ENCODE measurements at regions not wholly inside any gene's neighbourhood (a gene's known extent, or its start where the extent isn't known, plus 50 kb on each side); places are given as distances from the start of the nearest gene placed in this dataset.

GRCh38 chr1:30151826-30152225 lies 571.6 kb downstream of the MATN1 start:
- no peak for TF ChIP-seq CTCF (IDR thresholded peaks at IDR 0.05; ENCODE audit: insufficient read depth, low read depth, low read length, missing control alignments)
- DNase-seq (ENCODE audit: low read depth): no peak
- no peak overlapping the region for H3K4me3 ChIP-seq (ENCODE audit: low read length)

GRCh38 chr1:30151119-30151518 lies 572.3 kb downstream of the MATN1 start:
- H3K4me3 ChIP-seq (ENCODE audit: low read length): no peak overlapping the region
- DNase-seq (ENCODE audit: low read depth): no peak
- no peak for TF ChIP-seq CTCF (IDR thresholded peaks at IDR 0.05; ENCODE audit: insufficient read depth, low read depth, low read length, missing control alignments)

- H3K4me3 ChIP-seq (ENCODE audit: low read length): no peak overlapping the region
- no peak for DNase-seq (ENCODE audit: low read depth)
- TF ChIP-seq CTCF (IDR thresholded peaks at IDR 0.05; ENCODE audit: insufficient read depth, low read depth, low read length, missing control alignments): no peak
Observed at GRCh38 chr1:30149226-30149625, 574.2 kb downstream of the MATN1 start.

- no peak for TF ChIP-seq CTCF (IDR thresholded peaks at IDR 0.05; ENCODE audit: insufficient read depth, low read depth, low read length, missing control alignments)
Observed at GRCh38 chr1:30148676-30149075, 574.7 kb downstream of the MATN1 start.

GRCh38 chr1:30147188-30147587 lies 576.2 kb downstream of the MATN1 start:
- no peak for TF ChIP-seq CTCF (IDR thresholded peaks at IDR 0.05; ENCODE audit: insufficient read depth, low read depth, low read length, missing control alignments)
- no peak overlapping the region for H3K4me3 ChIP-seq (ENCODE audit: low read length)
- no peak for DNase-seq (ENCODE audit: low read depth)

More at GRCh38 chr1:30148676-30149075, 574.7 kb downstream of the MATN1 start:
- H3K4me3 ChIP-seq (ENCODE audit: low read length): no peak overlapping the region
- no peak for DNase-seq (ENCODE audit: low read depth)

- H3K4me3 ChIP-seq (ENCODE audit: low read length): no peak overlapping the region
- DNase-seq (ENCODE audit: low read depth): no peak
- TF ChIP-seq CTCF (IDR thresholded peaks at IDR 0.05; ENCODE audit: insufficient read depth, low read depth, low read length, missing control alignments): no peak
Observed at GRCh38 chr1:30146448-30146847, 576.9 kb downstream of the MATN1 start.

- H3K4me3 ChIP-seq (ENCODE audit: low read length): no peak overlapping the region
- no peak for TF ChIP-seq CTCF (IDR thresholded peaks at IDR 0.05; ENCODE audit: insufficient read depth, low read depth, low read length, missing control alignments)
- no peak for DNase-seq (ENCODE audit: low read depth)
Observed at GRCh38 chr1:30145723-30146303, 577.6 kb downstream of the MATN1 start.

Measured in epithelial cell of esophagus (primary cell).